ENCODE measurements at regions not wholly inside any gene's neighbourhood (a gene's known extent, or its start where the extent isn't known, plus 50 kb on each side); places are given as distances from the start of the nearest gene placed in this dataset.

GRCh38 chr1:57898531-57898930, 474.7 kb upstream of the DAB1 start:
- no peak for TF ChIP-seq POLR2A (IDR thresholded peaks at IDR 0.05)
- TF ChIP-seq, protein P1, sequence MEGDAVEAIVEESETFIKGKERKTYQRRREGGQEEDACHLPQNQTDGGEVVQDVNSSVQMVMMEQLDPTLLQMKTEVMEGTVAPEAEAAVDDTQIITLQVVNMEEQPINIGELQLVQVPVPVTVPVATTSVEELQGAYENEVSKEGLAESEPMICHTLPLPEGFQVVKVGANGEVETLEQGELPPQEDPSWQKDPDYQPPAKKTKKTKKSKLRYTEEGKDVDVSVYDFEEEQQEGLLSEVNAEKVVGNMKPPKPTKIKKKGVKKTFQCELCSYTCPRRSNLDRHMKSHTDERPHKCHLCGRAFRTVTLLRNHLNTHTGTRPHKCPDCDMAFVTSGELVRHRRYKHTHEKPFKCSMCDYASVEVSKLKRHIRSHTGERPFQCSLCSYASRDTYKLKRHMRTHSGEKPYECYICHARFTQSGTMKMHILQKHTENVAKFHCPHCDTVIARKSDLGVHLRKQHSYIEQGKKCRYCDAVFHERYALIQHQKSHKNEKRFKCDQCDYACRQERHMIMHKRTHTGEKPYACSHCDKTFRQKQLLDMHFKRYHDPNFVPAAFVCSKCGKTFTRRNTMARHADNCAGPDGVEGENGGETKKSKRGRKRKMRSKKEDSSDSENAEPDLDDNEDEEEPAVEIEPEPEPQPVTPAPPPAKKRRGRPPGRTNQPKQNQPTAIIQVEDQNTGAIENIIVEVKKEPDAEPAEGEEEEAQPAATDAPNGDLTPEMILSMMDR (IDR thresholded peaks at IDR 0.05) = no peak
- TF ChIP-seq POLR2AphosphoS5 (IDR thresholded peaks at IDR 0.05; ENCODE audit: insufficient read depth in 1 of 2, low read depth in 1 of 2) = no peak

Data from vagina (tissue), 2 donors.